RCC 7860 (cell line): ENCODE measurements at regions not wholly inside any gene's neighbourhood (a gene's known extent, or its start where the extent isn't known, plus 50 kb on each side); places are given as distances from the start of the nearest gene placed in this dataset.
"Not testable (repeated sequence)": the region's sequence is repeated elsewhere in the genome, so short reads cannot be mapped to it uniquely, and the experiment has no call there.

Experiments used
- DNase-seq: peaks from one replicate; pipeline ENCODE4 v3.0.0-alpha.2; 2015; ENCODE audit warnings: low spot score
- FAIRE-seq: peaks from 2 replicates; lab custom pipeline; 2012; peaks lifted over from hg19 to GRCh38; lab: Jason Lieb, UNC

- no peak for FAIRE-seq
- no peak for DNase-seq
Measured at GRCh38 chr13:79847882-79848592, 367.1 kb downstream of the NDFIP2 start.

DNA sequence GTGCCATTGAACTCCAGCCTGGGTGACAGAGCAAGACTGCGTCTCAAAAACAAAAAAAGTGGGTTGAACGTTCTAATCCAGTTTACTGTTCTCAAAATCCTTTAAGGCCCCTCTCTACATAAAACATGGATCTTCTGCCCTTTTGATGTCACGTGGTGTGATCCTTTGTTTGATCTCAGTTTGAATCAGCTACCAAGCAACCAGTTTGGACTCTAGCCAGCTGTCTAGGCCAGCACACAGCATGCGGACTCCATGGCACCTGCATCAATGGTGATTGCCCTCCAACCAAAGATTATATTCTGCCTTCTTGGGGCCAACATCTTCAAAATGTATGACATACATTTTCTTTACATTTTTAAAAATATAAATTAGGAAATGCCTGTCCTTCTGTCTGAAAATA lies 365.4 kb downstream of the NDFIP2 start:
- DNase-seq (no peak), FAIRE-seq (no peak)

DNA sequence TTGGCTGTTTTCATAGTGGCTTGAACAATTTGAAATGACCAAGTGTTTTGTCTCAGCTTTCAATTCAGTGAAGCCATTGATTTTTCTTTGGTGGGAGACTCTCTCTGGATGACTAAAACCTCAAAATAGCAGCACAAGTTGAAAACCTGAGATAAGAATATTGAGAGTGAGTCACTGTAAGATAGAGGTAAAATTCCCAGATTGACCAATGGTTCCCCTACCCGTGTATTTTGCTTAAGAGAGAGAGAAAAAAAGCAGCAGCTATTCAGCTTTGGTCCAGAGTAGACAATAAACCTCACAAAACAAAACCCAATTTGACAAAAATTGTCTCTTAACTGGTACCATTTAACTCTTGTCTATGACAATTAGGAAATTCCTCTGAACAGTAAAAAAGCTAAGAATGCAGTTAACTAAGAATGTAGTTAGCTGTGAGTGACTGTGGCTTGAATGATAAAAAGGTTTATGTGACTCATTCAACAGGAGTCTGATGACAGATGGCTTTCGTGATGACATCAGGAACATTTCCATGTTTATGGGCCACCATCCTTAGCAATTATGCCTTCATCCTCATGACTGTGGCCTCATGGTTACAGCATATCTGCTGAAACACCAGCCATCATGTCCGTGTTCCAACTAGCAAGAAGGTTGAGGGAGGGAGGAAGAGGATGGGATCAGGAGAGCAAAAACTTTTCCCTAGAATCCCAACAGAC lies 356.9 kb downstream of the NDFIP2 start:
- peak; percentile 79 for DNase-seq
- FAIRE-seq = peak; percentile 52

DNA sequence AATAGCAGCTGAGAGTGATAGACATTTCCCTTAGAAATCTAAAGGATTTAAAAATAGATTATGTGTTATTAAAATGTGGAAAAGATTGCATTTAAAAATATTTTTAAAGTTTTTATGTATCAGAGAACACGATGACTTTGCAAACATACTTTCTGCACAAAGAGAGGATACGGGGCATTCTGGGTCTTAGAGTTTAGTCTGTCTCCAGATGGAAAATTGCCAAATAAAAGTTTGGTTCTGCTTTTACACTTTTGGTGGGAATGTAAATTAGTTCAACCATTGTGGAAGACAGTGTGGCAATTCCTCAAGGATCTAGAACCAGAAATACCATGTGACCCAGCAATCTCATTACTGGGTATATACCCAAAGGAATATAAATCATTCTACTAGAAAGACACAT lies 355.2 kb downstream of the NDFIP2 start:
- not testable (repeated sequence) for FAIRE-seq, DNase-seq

DNA sequence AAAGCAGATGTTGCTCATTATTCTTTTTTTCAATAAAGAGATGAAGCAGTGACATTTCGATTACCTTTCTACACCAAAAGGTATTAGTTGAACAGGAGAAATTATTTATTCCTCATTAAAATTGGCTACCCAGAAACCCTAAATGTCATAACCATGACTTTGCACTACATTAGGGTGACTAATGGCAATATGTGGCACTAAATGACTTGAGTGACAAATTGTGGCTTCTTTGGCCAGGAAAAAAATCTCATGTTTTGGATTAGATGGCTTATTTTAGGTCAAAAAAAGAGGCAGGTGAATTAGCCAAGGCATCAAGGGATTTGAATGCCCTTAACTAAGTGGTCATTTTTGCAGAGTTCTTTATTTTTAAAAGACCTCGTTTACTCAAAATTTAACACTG lies 353.9 kb downstream of the NDFIP2 start:
- FAIRE-seq = no peak
- DNase-seq = no peak

DNA sequence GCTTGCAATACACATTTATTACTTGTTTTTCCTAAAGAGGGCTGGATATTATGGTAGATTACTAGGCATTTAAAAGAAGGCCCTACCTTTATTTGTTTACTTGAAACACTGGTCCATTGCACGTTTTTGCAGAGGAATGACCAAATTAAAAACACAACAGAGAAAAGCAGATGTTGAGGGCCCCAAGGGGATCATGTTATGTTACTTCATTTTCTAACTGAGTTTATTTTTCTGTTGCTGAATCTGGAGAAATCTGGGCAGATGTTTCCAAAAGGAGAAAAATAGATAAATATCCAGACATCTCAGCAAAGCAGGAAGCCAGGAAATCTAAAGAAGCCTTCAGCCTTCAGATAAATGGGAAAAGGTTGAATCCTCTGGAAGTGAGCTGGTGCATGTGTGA lies 353.0 kb downstream of the NDFIP2 start:
- FAIRE-seq = no peak
- DNase-seq = no peak

DNA sequence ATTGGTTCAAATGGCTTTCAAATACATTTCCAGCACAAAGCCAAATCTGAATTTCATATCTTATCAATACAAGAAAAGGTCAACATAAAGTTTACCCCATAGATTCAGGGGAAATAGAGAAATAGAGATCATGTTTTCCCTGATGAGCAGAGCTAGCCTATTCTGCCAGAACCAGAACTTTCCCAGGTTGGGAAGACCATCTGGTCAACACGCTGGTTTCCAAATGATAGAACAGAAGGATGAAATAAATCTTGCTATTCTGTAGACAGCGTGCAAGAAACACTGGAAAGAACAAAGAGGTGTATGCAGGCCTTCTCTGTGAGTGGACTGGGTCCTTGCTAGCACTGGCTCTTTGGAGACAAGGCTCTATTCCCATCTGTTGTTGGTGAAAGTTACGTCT lies 350.6 kb downstream of the NDFIP2 start:
- FAIRE-seq = no peak
- DNase-seq = no peak

GRCh38 chr13:79830945-79831344 lies 350.0 kb downstream of the NDFIP2 start:
- DNase-seq (no peak), FAIRE-seq (no peak)

DNA sequence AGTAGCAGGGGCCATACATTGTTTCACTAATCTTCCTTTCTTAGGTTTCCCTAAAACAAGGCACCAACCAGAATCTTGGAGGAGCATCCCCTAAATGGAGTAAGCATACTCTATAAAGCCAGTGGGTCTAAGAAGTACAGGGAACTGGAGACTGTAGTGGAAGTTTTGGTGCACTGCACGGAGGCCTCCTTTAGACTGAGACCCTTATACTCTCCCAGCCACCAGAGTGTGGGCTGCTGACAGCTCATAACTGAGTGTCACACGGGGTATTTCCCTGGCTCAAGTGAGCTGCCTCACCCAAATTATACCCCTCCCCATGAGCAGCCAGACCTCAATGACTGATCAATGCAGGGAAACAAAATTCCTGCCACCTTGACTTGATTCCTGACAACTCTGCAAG lies 349.5 kb downstream of the NDFIP2 start:
- no peak for FAIRE-seq
- DNase-seq = no peak

- no peak for DNase-seq
Measured at GRCh38 chr13:79829880-79830279, 348.9 kb downstream of the NDFIP2 start.

GRCh38 chr13:79825959-79826358 lies 345.0 kb downstream of the NDFIP2 start:
- no peak for DNase-seq
- no peak for FAIRE-seq

More at GRCh38 chr13:79829880-79830279, 348.9 kb downstream of the NDFIP2 start:
- FAIRE-seq = no peak

DNA sequence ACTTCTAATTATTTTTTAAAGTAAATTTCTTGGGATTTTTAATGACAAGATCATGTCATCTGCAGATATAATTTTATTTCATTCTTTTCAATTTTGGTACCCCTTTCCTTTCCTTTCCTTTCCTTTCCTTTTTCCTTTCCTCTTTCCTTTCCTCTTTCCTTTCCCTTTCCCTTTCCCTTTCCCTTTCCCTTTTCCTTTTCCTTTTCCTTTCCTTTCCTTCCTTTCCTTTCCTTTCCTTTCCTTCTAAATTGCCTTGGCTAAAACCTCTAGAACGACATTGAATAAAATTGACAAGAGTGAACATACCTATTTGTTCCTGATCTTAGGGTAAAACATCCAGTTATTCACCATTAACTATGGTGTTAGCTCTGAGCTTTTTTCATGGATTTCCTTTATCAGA lies 334.1 kb downstream of the NDFIP2 start:
- FAIRE-seq = no peak
- no peak for DNase-seq

- FAIRE-seq (no peak), DNase-seq (no peak)
Measured at GRCh38 chr13:79812070-79812850, 331.3 kb downstream of the NDFIP2 start.

GRCh38 chr13:79811170-79811569 lies 330.2 kb downstream of the NDFIP2 start:
- FAIRE-seq (no peak), DNase-seq (no peak)

GRCh38 chr13:79810669-79811068 lies 329.7 kb downstream of the NDFIP2 start:
- DNase-seq (peak; percentile 80), FAIRE-seq (no peak)

DNA sequence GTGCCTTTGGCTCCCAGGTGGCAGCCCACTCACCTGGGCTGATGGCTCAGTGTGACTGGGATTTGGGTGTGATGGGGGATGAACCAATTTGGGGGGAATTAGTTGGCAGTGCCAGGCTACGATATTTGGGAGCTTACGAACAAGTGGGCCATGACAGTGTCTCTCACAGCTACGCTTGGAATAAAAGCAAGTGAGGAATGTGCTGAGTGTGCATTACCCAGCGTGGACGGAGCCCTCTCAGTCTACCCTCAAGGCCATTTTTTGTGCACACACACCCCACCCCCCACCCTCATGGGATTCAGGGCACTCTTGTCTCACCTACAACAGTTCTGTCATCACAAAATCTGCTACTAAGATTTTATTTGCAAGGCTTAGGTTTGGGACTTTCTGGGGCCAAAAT lies 329.1 kb downstream of the NDFIP2 start:
- no peak for FAIRE-seq
- no peak for DNase-seq

DNA sequence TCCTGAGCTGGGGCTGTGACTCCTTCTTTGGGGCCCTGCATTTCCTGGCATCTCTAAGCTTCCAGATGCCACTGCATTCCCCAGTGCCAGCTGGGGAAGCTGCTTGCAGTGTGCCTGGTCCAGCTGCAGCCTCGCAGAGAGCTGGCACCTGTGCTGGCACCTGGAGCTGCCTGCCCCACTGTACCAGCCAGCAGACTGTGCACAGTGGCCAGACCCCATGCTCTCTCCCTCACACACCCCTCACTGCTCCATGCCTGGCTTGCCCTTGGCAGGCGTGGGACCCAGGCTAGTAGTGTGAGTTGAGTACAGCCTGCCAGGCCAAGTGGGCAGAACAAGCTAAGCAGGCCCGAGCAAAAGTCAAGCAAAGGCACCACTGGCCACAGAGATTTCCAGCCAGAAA lies 327.5 kb downstream of the NDFIP2 start:
- no peak for FAIRE-seq

GRCh38 chr13:79807554-79807953 lies 326.6 kb downstream of the NDFIP2 start:
- FAIRE-seq (no peak), DNase-seq (no peak)

More for the DNA sequence above, 327.5 kb downstream of the NDFIP2 start:
- no peak for DNase-seq

GRCh38 chr13:79806821-79807220 lies 325.9 kb downstream of the NDFIP2 start:
- DNase-seq = no peak
- FAIRE-seq = no peak

DNA sequence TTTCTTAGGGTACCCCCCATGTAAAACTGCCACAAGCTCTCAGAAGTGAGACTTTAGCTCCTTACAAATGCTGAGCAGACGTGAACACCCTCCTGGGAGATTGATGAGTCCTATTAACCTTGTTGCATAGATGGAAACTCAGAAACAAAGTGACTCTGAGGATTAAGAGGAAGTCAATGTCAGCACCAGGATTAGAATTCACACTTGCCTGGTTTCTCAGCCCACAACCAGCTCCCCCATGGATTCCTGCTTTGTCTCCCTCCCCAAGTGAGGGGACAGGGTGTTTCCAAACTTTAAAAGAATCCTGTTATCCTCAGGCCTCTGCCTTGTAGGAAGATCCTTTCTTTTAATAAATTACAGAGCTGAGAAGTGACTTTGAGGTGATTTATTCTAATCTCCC lies 324.4 kb downstream of the NDFIP2 start:
- FAIRE-seq (no peak), DNase-seq (no peak)

GRCh38 chr13:79803989-79804388 lies 323.0 kb downstream of the NDFIP2 start:
- no peak for DNase-seq
- FAIRE-seq = no peak

DNA sequence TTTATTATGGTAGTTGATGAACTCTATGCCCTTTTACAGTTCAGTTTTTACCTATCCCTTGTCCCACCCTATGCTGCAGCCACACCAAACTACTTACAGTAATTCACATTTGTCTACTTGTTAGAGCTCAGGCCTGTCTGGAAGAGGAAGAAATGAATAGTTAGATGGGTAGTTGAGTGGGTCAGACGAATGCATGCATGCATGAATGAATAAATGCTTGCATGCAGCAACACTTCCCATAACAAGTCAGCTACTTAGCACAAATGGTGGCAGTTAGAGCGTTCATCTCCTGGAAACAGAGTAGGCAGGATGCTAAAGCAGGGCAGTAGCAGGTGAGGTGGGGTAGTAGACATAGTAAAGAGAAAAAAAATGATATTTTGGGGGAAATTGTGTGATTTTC lies 322.3 kb downstream of the NDFIP2 start:
- no peak for FAIRE-seq
- no peak for DNase-seq
